ENCODE measurements at regions not wholly inside any gene's neighbourhood (a gene's known extent, or its start where the extent isn't known, plus 50 kb on each side); places are given as distances from the start of the nearest gene placed in this dataset.

DNA sequence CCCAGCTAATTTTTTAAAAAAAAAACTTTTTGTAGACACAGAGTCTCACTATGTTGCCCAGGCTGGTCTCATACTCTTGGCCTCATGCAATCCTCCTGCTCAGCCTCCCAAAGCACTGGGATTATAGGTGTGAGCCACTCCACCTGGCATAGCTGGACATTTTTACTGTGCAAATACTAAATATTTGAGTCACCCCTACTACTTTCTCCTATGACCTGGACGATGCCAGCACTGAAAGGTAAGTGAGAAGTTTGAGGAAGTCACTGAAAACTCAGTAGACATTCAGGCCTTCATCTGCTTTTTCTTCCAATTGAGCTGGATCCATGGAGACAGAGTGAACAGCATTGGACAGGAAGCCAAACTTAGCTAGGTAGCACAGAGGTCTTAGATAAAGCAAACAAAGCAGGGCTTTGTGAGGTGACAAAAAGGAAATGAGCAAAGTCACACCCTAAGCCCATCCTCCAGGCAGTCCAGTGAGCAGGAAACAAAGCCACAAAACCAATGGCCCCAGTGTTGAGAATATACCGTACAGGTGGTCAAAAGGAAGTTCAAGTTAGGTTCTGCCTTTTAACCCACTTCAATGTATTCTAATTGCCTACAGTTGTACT is 192.6 kb upstream of the RASA1 start:
- H3K4me3 ChIP-seq (ENCODE audit: low read length): no peak overlapping the region
- H3K27ac ChIP-seq (ENCODE audit: low read length): no peak overlapping the region
- H3K4me2 ChIP-seq (ENCODE audit: low read length): no peak overlapping the region
- H3K36me3 ChIP-seq (ENCODE audit: insufficient read depth, low read length): no peaks in the 10 kb centered on the region
- no peaks in the 10 kb centered on the region for H3K27me3 ChIP-seq (ENCODE audit: insufficient read depth, low read depth, low read length)
- TF ChIP-seq CTCF (IDR thresholded peaks at IDR 0.05; ENCODE audit: poor library complexity, severe bottlenecking) (no peak), MXI1 (conservative IDR thresholded peaks at IDR 0.05; ENCODE audit: poor library complexity, severe bottlenecking) (no peak), EZH2 (IDR thresholded peaks at IDR 0.05; ENCODE audit: borderline replicate concordance, insufficient read depth, low read length, poor library complexity, severe bottlenecking) (no peak)
- no peak overlapping the region for H2AFZ ChIP-seq (ENCODE audit: low read depth, low read length)
- no peaks in the 10 kb centered on the region for H3K79me2 ChIP-seq (replicated peaks; ENCODE audit: insufficient read depth, low read length)
- no peaks in the 10 kb centered on the region for H3F3A ChIP-seq (ENCODE audit: insufficient read depth, low read length, poor library complexity, severe bottlenecking)
- no peaks in the 10 kb centered on the region for H3K9me3 ChIP-seq (ENCODE audit: low read length)
- H3K9me2 ChIP-seq (ENCODE audit: insufficient read depth, low read length): no peaks in the 10 kb centered on the region
- no peak overlapping the region for H3K9ac ChIP-seq (ENCODE audit: low read length)
- no peaks in the 10 kb centered on the region for H4K20me1 ChIP-seq (ENCODE audit: insufficient read depth)

DNA sequence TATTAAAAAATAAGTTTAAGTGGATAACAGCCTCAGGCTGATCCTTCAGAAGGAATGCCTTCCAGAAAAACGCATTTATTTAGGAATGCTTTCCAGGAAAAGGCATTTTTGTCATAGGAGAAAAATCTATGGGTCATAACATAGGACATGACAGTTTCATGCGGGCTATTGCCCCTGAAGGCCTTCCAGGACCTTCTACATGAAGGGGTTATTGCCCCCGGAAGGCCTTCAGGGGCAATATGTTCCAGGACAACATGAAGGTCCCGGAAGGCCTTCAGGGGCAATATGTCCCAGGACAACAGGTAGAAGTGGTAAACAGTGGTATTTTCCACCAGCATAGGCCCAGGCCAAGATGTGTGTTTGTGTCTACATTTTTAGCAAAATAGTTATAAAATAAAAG is 191.3 kb upstream of the RASA1 start:
- H3K9ac ChIP-seq (ENCODE audit: low read length): no peak overlapping the region
- H3F3A ChIP-seq (ENCODE audit: insufficient read depth, low read length, poor library complexity, severe bottlenecking): no peaks in the 10 kb centered on the region

More for the DNA sequence above, 191.3 kb upstream of the RASA1 start:
- no peaks in the 10 kb centered on the region for H3K79me2 ChIP-seq (replicated peaks; ENCODE audit: insufficient read depth, low read length)
- H2AFZ ChIP-seq (ENCODE audit: low read depth, low read length): no peak overlapping the region
- no peak overlapping the region for H3K4me2 ChIP-seq (ENCODE audit: low read length)
- H4K20me1 ChIP-seq (ENCODE audit: insufficient read depth): no peaks in the 10 kb centered on the region
- H3K4me3 ChIP-seq (ENCODE audit: low read length): no peak overlapping the region
- H3K9me3 ChIP-seq (ENCODE audit: low read length): no peaks in the 10 kb centered on the region
- H3K27me3 ChIP-seq (ENCODE audit: insufficient read depth, low read depth, low read length): no peaks in the 10 kb centered on the region
- no peaks in the 10 kb centered on the region for H3K36me3 ChIP-seq (ENCODE audit: insufficient read depth, low read length)
- no peak overlapping the region for H3K27ac ChIP-seq (ENCODE audit: low read length)
- TF ChIP-seq REST (IDR thresholded peaks at IDR 0.05; ENCODE audit: borderline replicate concordance) (no peak), EZH2 (IDR thresholded peaks at IDR 0.05; ENCODE audit: borderline replicate concordance, insufficient read depth, low read length, poor library complexity, severe bottlenecking) (no peak), SMC3 (conservative IDR thresholded peaks at IDR 0.05; ENCODE audit: poor library complexity) (no peak), POLR2AphosphoS5 (IDR thresholded peaks at IDR 0.05) (no peak), RAD21 (conservative IDR thresholded peaks at IDR 0.05) (no peak), EP300 (conservative IDR thresholded peaks at IDR 0.05; ENCODE audit: poor library complexity, severe bottlenecking) (no peak)
- no peaks in the 10 kb centered on the region for H3K9me2 ChIP-seq (ENCODE audit: insufficient read depth, low read length)

All from neural cell (in vitro differentiated cells).